GM19438 (cell line): ENCODE measurements at regions not wholly inside any gene's neighbourhood (a gene's known extent, or its start where the extent isn't known, plus 50 kb on each side); places are given as distances from the start of the nearest gene placed in this dataset.
"Not testable (repeated sequence)": the region's sequence is repeated elsewhere in the genome, so short reads cannot be mapped to it uniquely, and the experiment has no call there.

Experiments used
- ATAC-seq: cut with Tn5 transposase; IDR thresholded peaks from one replicate; pipeline ENCODE4 v1.9.1; 2021; ENCODE audit warnings: low read depth; ENCODE audit not compliant: unreplicated experiment

DNA sequence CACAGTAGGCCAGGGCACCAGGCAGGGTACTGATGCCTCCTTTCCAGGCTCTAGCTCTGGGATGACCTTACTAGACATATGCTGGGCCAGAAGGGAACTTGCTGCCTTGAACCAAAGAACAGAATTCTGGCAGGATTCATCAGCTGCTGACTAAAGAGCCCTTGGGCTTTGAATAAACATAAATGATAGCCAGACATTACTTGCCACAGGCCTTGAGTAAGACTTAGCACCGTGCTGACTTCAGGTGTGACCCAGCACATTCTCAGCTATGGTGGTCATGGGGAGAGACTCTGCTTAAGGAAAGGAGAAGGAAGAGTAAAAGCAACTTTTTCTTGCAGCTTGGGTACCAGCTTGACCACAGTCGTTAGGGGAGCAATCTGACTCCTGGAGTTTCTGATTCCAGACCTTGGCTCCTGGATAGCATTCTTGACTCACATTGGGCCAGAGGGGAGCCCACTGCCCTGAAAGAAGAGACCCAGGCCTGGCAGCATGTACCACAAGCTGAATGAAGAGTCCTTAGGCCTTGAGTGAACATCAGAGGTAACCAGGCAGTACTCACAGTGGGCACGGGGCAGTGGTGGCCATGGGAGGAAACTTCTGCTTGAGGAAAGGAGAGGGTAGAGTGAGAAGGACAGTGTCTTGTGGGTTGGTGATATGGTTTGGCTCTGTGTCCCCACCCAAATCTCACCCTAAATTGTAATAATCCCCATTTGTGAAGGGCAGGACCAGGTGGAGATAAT, 926.1 kb upstream of the SORCS1 start:
- ATAC-seq = no peak

DNA sequence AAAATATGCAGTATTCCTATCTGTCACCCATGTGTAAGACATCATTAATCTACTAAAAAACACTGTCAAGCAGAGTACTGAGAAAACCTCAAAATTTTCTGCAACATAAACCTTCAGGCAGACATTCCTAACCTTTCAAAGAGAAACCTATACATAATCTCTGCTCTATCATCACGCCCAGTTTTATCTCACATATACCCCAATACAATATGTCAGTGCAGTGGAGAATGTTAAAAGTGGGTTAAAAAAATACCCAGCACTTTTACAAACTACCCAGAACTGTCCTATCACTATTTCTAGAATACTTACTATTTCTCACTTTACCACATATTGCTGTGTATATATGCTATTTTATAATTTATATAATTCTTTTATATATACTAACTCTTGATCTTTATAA, 922.0 kb upstream of the SORCS1 start:
- no peak for ATAC-seq

DNA sequence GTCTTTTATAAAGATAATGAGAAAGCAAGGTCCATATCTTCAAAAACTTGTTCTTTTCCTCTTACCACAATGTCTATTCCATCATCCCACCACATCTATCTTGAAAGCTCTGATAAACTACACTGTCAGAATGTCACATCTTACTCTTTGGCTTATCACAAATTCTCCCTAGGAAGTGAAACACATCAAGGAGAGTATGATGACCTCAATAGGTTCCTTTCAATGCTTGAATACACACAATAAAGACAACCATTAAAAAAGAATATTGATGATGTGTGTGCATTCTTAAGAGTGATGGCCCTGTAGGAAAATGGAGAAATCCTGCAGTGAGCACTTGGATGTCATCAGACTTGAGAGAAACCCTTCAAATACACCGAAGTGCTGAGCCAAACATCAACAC, 918.1 kb upstream of the SORCS1 start:
- no peak for ATAC-seq

GRCh38 chr10:108078263-108078662, 913.8 kb upstream of the SORCS1 start:
- ATAC-seq = no peak

GRCh38 chr10:108072466-108072865, 908.0 kb upstream of the SORCS1 start:
- ATAC-seq = no peak

DNA sequence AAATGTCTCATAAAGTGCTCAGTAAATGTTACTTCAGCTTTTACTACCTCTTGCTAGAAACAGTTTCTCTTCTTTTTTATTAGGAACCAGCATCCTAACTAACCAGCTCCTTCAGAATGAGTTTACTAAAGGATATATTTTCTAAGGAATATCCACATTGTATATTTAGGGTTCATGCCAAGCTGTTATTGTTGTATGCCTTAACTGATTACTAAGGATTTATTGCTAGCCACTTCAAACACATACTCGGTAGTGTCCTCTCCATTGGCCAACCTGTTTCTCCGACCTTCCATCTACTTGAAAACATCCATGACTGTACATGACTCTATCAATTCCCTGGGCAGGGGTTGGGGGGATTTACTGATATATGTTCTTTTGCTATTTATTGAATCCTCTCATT, 906.3 kb upstream of the SORCS1 start:
- ATAC-seq = no peak

GRCh38 chr10:108069096-108069495, 904.6 kb upstream of the SORCS1 start:
- no peak for ATAC-seq

- ATAC-seq = no peak
Observed at GRCh38 chr10:108064746-108065260, 900.3 kb upstream of the SORCS1 start.

- no peak for ATAC-seq
Observed at GRCh38 chr10:108060246-108060645, 895.7 kb upstream of the SORCS1 start.

DNA sequence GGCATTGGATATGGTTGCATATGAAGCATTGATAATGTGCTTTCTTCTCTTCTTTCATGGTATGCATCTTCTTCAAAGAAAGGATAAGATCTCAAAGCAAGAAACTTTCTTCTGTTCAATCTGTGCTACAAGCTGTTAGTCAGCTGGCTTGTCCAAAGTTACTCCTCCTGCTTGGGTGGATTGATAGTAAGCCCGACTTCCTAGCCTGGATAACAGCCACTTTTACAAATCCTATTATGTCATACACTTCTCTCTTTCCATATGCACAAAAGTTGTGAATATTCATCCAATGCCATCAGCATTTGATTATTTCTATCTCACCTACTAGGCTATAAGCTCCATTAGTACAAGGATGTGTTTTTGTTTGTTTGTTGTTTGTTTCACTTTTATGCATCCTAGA, 891.0 kb upstream of the SORCS1 start:
- ATAC-seq = no peak

GRCh38 chr10:108052981-108053380, 888.5 kb upstream of the SORCS1 start:
- no peak for ATAC-seq

GRCh38 chr10:108051218-108051617, 886.7 kb upstream of the SORCS1 start:
- ATAC-seq = no peak

GRCh38 chr10:108050626-108051025, 886.1 kb upstream of the SORCS1 start:
- ATAC-seq = no peak

DNA sequence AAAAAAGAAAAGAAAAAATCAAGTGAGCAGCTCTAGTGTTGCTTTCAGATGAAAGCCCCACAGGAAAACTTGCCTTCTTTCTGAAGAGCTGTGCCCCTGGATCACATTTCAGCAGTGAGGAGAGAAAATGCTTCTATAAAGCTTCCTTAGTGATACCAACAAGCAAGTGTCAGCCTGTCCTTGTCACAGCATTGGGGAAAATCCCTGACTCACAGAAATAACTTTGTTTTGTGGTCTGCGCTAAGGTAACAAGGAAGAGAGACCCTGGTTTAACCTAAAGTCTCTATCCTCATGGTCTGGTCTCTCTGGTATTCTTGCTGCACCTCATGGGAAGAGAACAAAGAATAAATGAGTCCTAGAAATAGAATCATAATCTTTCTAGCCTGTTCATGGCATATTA, 885.2 kb upstream of the SORCS1 start:
- ATAC-seq = no peak

DNA sequence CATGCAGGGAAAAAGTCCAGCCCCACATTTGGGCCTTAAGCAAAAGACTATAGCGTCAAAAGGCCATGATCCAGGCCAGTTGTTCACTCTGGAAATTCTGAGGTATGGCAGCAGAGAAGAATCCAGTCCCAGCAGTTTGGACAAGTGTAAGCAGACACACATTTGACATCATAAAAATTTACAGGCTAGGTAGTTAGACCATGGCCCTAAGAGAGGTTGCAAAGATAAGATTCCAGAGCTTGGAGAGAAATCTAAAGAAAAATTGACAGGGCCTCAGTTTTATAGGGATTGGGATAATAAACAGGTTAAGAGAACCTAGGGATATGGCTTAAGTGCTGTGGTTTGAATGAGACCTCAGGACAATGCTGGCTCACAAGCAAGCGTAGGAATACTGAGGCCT, 884.4 kb upstream of the SORCS1 start:
- no peak for ATAC-seq

DNA sequence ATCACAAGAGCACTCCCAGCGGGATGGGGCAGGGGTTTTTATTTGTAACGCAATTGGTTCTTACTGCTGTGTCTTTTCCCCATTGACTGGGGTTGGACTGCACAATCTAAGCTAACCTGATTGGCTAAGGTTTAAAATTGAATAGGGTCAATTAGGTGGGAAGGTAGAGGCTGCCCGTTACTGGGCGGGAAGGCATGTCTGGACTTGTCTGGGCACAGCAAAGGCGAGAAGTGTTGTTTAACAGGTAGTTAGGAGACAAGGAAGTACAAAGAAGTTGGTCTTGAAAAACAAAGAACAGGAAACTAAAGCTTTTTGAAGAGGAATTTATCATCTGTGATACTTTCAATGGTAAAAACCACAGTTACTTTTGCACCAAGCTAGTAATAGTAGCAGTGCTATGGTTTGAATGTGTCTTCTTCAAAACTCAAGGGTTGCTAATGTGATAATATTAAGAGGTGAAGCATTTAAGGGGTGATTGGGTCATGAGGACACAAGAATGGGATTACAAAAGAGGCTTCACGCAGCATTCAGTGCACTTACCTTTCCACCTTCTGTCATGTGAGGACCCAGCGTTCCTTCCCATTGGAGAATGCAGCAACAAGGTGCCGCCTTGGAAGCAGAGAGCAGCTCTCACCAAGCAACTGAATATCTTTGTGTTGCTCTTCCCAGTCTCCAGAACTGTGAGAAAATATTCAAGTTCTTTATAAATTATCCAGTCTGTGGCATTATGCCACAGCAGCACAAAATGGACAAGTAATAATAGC, 875.5 kb upstream of the SORCS1 start:
- ATAC-seq = no peak

- no peak for ATAC-seq
Observed at GRCh38 chr10:108037061-108037460, 872.6 kb upstream of the SORCS1 start.

DNA sequence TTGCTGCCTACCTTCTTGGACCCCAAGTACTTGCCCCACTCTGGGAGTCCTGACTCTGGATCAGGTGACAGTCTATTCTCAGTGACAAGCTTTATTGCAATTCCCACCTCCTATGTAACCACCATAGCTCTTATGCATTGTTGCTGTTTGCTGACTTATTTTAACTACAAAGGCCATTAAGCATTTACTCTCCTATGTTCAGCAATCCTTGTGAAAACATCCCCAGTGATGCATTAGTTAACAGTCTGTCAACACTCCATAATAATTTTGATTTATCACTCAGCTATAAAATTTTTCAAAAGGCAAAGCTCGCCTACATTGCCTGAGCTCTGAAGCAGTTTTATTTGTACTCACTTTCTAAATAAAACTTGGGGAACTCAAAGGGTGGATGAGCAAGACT, 871.8 kb upstream of the SORCS1 start:
- ATAC-seq = no peak

DNA sequence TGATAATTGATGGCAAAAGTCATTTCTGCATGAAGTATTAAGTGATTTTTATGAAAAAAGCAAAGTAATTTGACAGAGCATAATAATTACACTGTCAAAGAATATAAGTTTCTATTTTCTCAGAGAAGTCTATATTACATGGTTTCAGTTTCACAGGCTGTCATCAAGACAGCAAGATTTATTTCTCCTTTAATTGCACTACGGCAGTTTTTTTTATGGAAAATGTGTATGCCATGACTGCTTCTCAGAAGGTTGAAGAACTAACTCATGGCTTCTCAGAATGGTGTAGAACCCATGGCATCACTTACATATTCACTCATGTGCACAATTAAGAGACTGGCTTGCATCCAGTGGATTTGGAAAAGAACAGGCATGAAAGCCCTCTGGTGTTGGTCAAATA, 870.3 kb upstream of the SORCS1 start:
- ATAC-seq = no peak

GRCh38 chr10:108033518-108033917, 869.0 kb upstream of the SORCS1 start:
- not testable (repeated sequence) for ATAC-seq

GRCh38 chr10:108031505-108031904, 867.0 kb upstream of the SORCS1 start:
- no peak for ATAC-seq

- no peak for ATAC-seq
Observed at GRCh38 chr10:108014902-108015177, 850.3 kb upstream of the SORCS1 start.
